ENCODE measurements at regions not wholly inside any gene's neighbourhood (a gene's known extent, or its start where the extent isn't known, plus 50 kb on each side); places are given as distances from the start of the nearest gene placed in this dataset.
"Not testable (repeated sequence)": the region's sequence is repeated elsewhere in the genome, so short reads cannot be mapped to it uniquely, and the experiment has no call there.

GRCh38 chr11:45731171-45731570 is 65.7 kb upstream of the CHST1 start:
- H3K4me3 ChIP-seq (ENCODE audit: low read length in 2 of 2); H3K27ac ChIP-seq (ENCODE audit: low read depth in 1 of 2, low read length in 2 of 2); DNase-seq; H3K27me3 ChIP-seq (ENCODE audit: control insufficient read depth in 1 of 2, insufficient read depth in 2 of 2, low read length in 1 of 2); H3K9me3 ChIP-seq (ENCODE audit: control insufficient read depth, low read length); H3K36me3 ChIP-seq (ENCODE audit: control insufficient read depth in 1 of 2, insufficient read depth in 2 of 2, low read length in 1 of 2); H3K4me1 ChIP-seq (ENCODE audit: control insufficient read depth in 1 of 2, insufficient read depth in 2 of 2, low read length in 2 of 2); intact Hi-C loops (cut with DNase I); ATAC-seq (ENCODE audit: low FRiP score): not testable (repeated sequence)
- WGBS, 2 donors: 96 to 98% methylated on average over 4 of the region's 4 CpGs

GRCh38 chr11:45730014-45730413 is 64.6 kb upstream of the CHST1 start:
- 95 to 99% methylated on average over 3 of the region's 3 CpGs for WGBS, 2 donors
- ATAC-seq (ENCODE audit: low FRiP score) (no peak), DNase-seq (no peak)
- Histone ChIP-seq H3K4me3 (ENCODE audit: low read length in 2 of 2) (no peak overlapping the region), H3K9me3 (ENCODE audit: control insufficient read depth, low read length) (no peaks in the 10 kb centered on the region), H3K4me1 (ENCODE audit: control insufficient read depth in 1 of 2, insufficient read depth in 2 of 2, low read length in 2 of 2) (no peaks in the 10 kb centered on the region), H3K27ac (ENCODE audit: low read depth in 1 of 2, low read length in 2 of 2) (no peak overlapping the region), H3K27me3 (ENCODE audit: control insufficient read depth in 1 of 2, insufficient read depth in 2 of 2, low read length in 1 of 2) (no peaks in the 10 kb centered on the region), H3K36me3 (ENCODE audit: control insufficient read depth in 1 of 2, insufficient read depth in 2 of 2, low read length in 1 of 2) (no peaks in the 10 kb centered on the region)
- intact Hi-C loops (cut with DNase I): no loop called here

DNA sequence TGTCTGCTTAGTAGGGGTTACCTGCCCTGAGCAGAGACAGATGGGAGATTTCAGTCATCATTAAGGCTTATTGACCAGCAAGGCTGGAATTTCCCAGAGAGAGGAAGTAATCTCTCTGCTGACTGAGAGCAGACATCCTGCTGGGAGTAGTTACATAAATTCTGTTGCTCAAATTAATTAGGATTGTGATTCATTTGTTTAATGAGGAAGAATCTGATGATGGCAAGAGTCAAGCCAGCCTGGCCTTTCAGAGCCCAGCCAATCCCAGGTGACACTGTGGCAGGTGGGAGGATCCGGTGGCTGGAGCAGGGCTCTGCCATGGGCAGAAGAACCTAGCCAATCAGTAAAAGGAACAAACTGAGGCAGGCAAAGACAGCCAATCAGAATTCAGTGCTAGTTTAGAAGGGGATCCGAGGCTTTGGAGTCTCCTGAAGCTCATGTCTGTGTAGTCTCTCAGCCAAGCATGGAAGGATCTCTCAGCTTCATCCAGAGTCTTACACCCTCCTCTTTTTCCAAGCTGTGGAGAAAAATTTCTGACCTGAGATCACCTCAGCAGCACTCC is 61.2 kb upstream of the CHST1 start:
- Histone ChIP-seq H3K9me3 (ENCODE audit: control insufficient read depth, low read length) (no peaks in the 10 kb centered on the region), H3K27ac (ENCODE audit: low read depth in 1 of 2, low read length in 2 of 2) (no peak overlapping the region), H3K4me1 (ENCODE audit: control insufficient read depth in 1 of 2, insufficient read depth in 2 of 2, low read length in 2 of 2) (no peaks in the 10 kb centered on the region), H3K4me3 (ENCODE audit: low read length in 2 of 2) (no peak overlapping the region), H3K27me3 (ENCODE audit: control insufficient read depth in 1 of 2, insufficient read depth in 2 of 2, low read length in 1 of 2) (no peaks in the 10 kb centered on the region), H3K36me3 (ENCODE audit: control insufficient read depth in 1 of 2, insufficient read depth in 2 of 2, low read length in 1 of 2) (no peaks in the 10 kb centered on the region)
- DNase-seq (no peak), ATAC-seq (ENCODE audit: low FRiP score) (no peak)
- intact Hi-C loops (cut with DNase I): no loop called here
- WGBS, 2 donors: 87 to 94% methylated on average over 2 of the region's 2 CpGs

DNA sequence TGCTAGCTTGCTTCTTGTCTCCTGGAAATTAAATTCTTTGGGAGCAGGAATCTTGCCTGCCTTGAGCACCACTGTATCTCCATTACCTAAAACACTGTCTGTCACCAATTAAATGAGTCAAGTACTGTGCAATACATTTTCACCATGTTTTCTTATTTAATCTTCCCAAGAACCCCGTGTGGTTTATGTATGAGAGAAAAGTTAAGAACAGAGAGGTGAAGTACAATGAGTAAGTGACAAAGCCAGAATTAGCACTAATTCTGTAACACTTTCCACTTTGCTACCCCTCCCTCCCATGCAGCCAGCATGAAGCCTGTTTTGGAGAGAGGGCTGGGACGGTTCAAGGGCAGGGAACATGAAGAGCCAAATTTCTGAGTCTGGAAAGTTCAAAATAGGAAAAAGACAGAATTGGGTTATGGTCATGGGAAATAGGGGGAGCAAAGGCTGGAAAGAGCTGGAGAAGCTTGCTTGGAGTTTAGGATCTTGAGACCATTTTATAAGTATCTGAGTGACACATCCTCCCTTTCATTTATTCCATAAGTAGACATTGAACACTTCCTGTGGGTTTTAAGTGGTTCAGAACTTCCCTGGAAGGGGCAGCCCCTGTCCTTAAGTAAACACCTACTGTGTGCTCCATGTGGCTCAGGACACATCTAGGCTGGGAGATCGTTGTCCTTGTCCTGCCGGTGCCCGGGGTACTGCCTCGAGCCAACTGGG is 60.5 kb upstream of the CHST1 start:
- 68 to 74% methylated on average over 6 of the region's 6 CpGs for WGBS, 2 donors
- DNase-seq: no peak
- no peaks in the 10 kb centered on the region for H3K36me3 ChIP-seq (ENCODE audit: control insufficient read depth in 1 of 2, insufficient read depth in 2 of 2, low read length in 1 of 2)
- H3K4me1 ChIP-seq (ENCODE audit: control insufficient read depth in 1 of 2, insufficient read depth in 2 of 2, low read length in 2 of 2): no peaks in the 10 kb centered on the region
- no peak overlapping the region for H3K4me3 ChIP-seq (ENCODE audit: low read length in 2 of 2)
- H3K27me3 ChIP-seq (ENCODE audit: control insufficient read depth in 1 of 2, insufficient read depth in 2 of 2, low read length in 1 of 2): no peaks in the 10 kb centered on the region
- no peak overlapping the region for H3K27ac ChIP-seq (ENCODE audit: low read depth in 1 of 2, low read length in 2 of 2)
- intact Hi-C loops (cut with DNase I): no loop called here
- H3K9me3 ChIP-seq (ENCODE audit: control insufficient read depth, low read length): no peaks in the 10 kb centered on the region
- ATAC-seq (ENCODE audit: low FRiP score): no peak

GRCh38 chr11:45725121-45725520 is 59.7 kb upstream of the CHST1 start:
- DNase-seq (no peak), ATAC-seq (ENCODE audit: low FRiP score) (no peak)
- Histone ChIP-seq H3K4me3 (ENCODE audit: low read length in 2 of 2) (no peak overlapping the region), H3K27me3 (ENCODE audit: control insufficient read depth in 1 of 2, insufficient read depth in 2 of 2, low read length in 1 of 2) (no peaks in the 10 kb centered on the region), H3K4me1 (ENCODE audit: control insufficient read depth in 1 of 2, insufficient read depth in 2 of 2, low read length in 2 of 2) (no peaks in the 10 kb centered on the region), H3K27ac (ENCODE audit: low read depth in 1 of 2, low read length in 2 of 2) (no peak overlapping the region), H3K36me3 (ENCODE audit: control insufficient read depth in 1 of 2, insufficient read depth in 2 of 2, low read length in 1 of 2) (no peaks in the 10 kb centered on the region), H3K9me3 (ENCODE audit: control insufficient read depth, low read length) (no peaks in the 10 kb centered on the region)
- 85 to 100% methylated on average over 3 of the region's 3 CpGs for WGBS, 2 donors
- intact Hi-C loops (cut with DNase I): no loop called here

GRCh38 chr11:45724153-45724552 is 58.7 kb upstream of the CHST1 start:
- ATAC-seq (ENCODE audit: low FRiP score): no peak
- WGBS, 2 donors: 46 to 63% methylated on average over 3 of the region's 3 CpGs
- Histone ChIP-seq H3K27ac (ENCODE audit: low read depth in 1 of 2, low read length in 2 of 2) (no peak overlapping the region), H3K9me3 (ENCODE audit: control insufficient read depth, low read length) (no peaks in the 10 kb centered on the region), H3K4me3 (ENCODE audit: low read length in 2 of 2) (no peak overlapping the region), H3K27me3 (ENCODE audit: control insufficient read depth in 1 of 2, insufficient read depth in 2 of 2, low read length in 1 of 2) (no peaks in the 10 kb centered on the region), H3K36me3 (ENCODE audit: control insufficient read depth in 1 of 2, insufficient read depth in 2 of 2, low read length in 1 of 2) (no peaks in the 10 kb centered on the region), H3K4me1 (ENCODE audit: control insufficient read depth in 1 of 2, insufficient read depth in 2 of 2, low read length in 2 of 2) (no peaks in the 10 kb centered on the region)
- no peak for DNase-seq
- intact Hi-C loops (cut with DNase I): no loop called here

GRCh38 chr11:45723397-45723796 is 58.0 kb upstream of the CHST1 start:
- no peaks in the 10 kb centered on the region for H3K27me3 ChIP-seq (ENCODE audit: control insufficient read depth in 1 of 2, insufficient read depth in 2 of 2, low read length in 1 of 2)
- no peak for ATAC-seq (ENCODE audit: low FRiP score)
- no peaks in the 10 kb centered on the region for H3K4me1 ChIP-seq (ENCODE audit: control insufficient read depth in 1 of 2, insufficient read depth in 2 of 2, low read length in 2 of 2)
- H3K4me3 ChIP-seq (ENCODE audit: low read length in 2 of 2): no peak overlapping the region
- DNase-seq: no peak
- H3K36me3 ChIP-seq (ENCODE audit: control insufficient read depth in 1 of 2, insufficient read depth in 2 of 2, low read length in 1 of 2): no peaks in the 10 kb centered on the region
- WGBS, 2 donors: 95 to 98% methylated on average over 7 of the region's 7 CpGs
- intact Hi-C loops (cut with DNase I): no loop called here
- H3K27ac ChIP-seq (ENCODE audit: low read depth in 1 of 2, low read length in 2 of 2): no peak overlapping the region
- no peaks in the 10 kb centered on the region for H3K9me3 ChIP-seq (ENCODE audit: control insufficient read depth, low read length)

GRCh38 chr11:45722144-45722543 is 56.7 kb upstream of the CHST1 start:
- H3K9me3 ChIP-seq (ENCODE audit: control insufficient read depth, low read length): no peaks in the 10 kb centered on the region
- no peaks in the 10 kb centered on the region for H3K4me1 ChIP-seq (ENCODE audit: control insufficient read depth in 1 of 2, insufficient read depth in 2 of 2, low read length in 2 of 2)
- H3K36me3 ChIP-seq (ENCODE audit: control insufficient read depth in 1 of 2, insufficient read depth in 2 of 2, low read length in 1 of 2): no peaks in the 10 kb centered on the region
- no peak overlapping the region for H3K4me3 ChIP-seq (ENCODE audit: low read length in 2 of 2)
- WGBS, 2 donors: 89 to 94% methylated on average over 13 of the region's 13 CpGs
- no peaks in the 10 kb centered on the region for H3K27me3 ChIP-seq (ENCODE audit: control insufficient read depth in 1 of 2, insufficient read depth in 2 of 2, low read length in 1 of 2)
- no peak for DNase-seq
- intact Hi-C loops (cut with DNase I): no loop called here
- no peak for ATAC-seq (ENCODE audit: low FRiP score)
- H3K27ac ChIP-seq (ENCODE audit: low read depth in 1 of 2, low read length in 2 of 2): no peak overlapping the region

DNA sequence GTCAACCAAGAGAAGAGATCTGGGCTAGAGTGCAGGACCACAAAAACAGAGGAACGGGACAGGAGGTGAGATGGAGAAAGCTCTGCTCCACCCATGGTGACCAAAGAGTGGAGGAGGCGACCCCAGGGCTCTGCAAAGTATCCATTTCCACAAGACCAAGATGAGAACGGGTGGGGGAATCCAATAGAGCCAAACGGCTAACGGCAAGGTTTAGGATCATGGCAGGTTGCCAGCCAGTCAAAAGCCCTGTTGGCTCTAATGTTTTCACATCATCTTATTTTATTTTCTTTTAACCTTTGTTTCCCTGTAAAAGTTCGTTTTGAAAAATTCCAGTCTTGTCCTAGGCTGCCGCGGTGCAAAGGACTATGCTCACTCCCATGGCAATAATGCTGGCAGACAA is 52.1 kb upstream of the CHST1 start:
- DNase-seq (no peak), ATAC-seq (ENCODE audit: low FRiP score) (no peak)
- no peaks in the 10 kb centered on the region for H3K4me1 ChIP-seq (ENCODE audit: control insufficient read depth in 1 of 2, insufficient read depth in 2 of 2, low read length in 2 of 2)
- WGBS, 2 donors: 86 to 89% methylated on average over 8 of the region's 8 CpGs
- H3K27me3 ChIP-seq (ENCODE audit: control insufficient read depth in 1 of 2, insufficient read depth in 2 of 2, low read length in 1 of 2): no peaks in the 10 kb centered on the region
- H3K4me3 ChIP-seq (ENCODE audit: low read length in 2 of 2): no peak overlapping the region
- intact Hi-C loops (cut with DNase I): no loop called here
- no peaks in the 10 kb centered on the region for H3K9me3 ChIP-seq (ENCODE audit: control insufficient read depth, low read length)
- no peak overlapping the region for H3K27ac ChIP-seq (ENCODE audit: low read depth in 1 of 2, low read length in 2 of 2)
- H3K36me3 ChIP-seq (ENCODE audit: control insufficient read depth in 1 of 2, insufficient read depth in 2 of 2, low read length in 1 of 2): no peaks in the 10 kb centered on the region

Measured in aorta (tissue), 5 donors.